GM06990 (cell line): ENCODE measurements at regions not wholly inside any gene's neighbourhood (a gene's known extent, or its start where the extent isn't known, plus 50 kb on each side); places are given as distances from the start of the nearest gene placed in this dataset.

Source experiments
- DNase-seq: peaks from one replicate; pipeline ENCODE4 v3.0.0-alpha.2; 2011; ENCODE audit not compliant: insufficient read length; ENCODE audit errors: extremely low read depth
- H3K27me3 ChIP-seq: replicated peaks from 2 replicates; pipeline ENCODE4 v1.6.0; 2011; ENCODE audit warnings: low read length; ENCODE audit not compliant: control insufficient read depth, insufficient read depth
- H3K36me3 ChIP-seq: 2 replicates; pipeline ENCODE4 v1.5.1; 2011; ENCODE audit warnings: low read length; ENCODE audit not compliant: control insufficient read depth, insufficient read depth
- H3K4me3 ChIP-seq: replicated peaks from 2 replicates; pipeline ENCODE4 v1.5.1; 2011; ENCODE audit warnings: low read depth, mild to moderate bottlenecking, control low read depth, low read length
- CTCF ChIP-seq: IDR thresholded peaks from 2 replicates; pipeline ENCODE4 v1.5.1; 2011; ENCODE audit warnings: low read length, control low read depth, mild to moderate bottlenecking, inconsistent platforms; ENCODE audit not compliant: insufficient read depth, poor library complexity, severe bottlenecking

- Histone ChIP-seq H3K27me3 (no peaks in the 10 kb centered on the region), H3K36me3 (no peaks in the 10 kb centered on the region), H3K4me3 (no peak overlapping the region)
- TF ChIP-seq CTCF, result no peak
- no peak for DNase-seq
These were observed 375.5 kb upstream of the SLITRK5 start for GRCh38 chr13:87295636-87296035.

GRCh38 chr13:87302034-87302433 lies 369.1 kb upstream of the SLITRK5 start:
- no peak for TF ChIP-seq CTCF
- H3K27me3 ChIP-seq, result no peaks in the 10 kb centered on the region
- no peaks in the 10 kb centered on the region for H3K36me3 ChIP-seq
- H3K4me3 ChIP-seq, result no peak overlapping the region
- DNase-seq, result no peak

- no peak for DNase-seq
- H3K4me3 ChIP-seq, result no peak overlapping the region
- H3K36me3 ChIP-seq, result no peaks in the 10 kb centered on the region
- no peak for TF ChIP-seq CTCF
- no peaks in the 10 kb centered on the region for H3K27me3 ChIP-seq
These were observed 368.2 kb upstream of the SLITRK5 start for GRCh38 chr13:87302931-87303330.

- H3K4me3 ChIP-seq, result no peak overlapping the region
- TF ChIP-seq CTCF, result no peak
- no peaks in the 10 kb centered on the region for H3K27me3 ChIP-seq
- no peak for DNase-seq
- H3K36me3 ChIP-seq, result no peaks in the 10 kb centered on the region
These were observed 360.0 kb upstream of the SLITRK5 start for GRCh38 chr13:87311165-87311564.

GRCh38 chr13:87314822-87315221 lies 356.3 kb upstream of the SLITRK5 start:
- DNase-seq, result no peak
- no peak overlapping the region for H3K4me3 ChIP-seq
- no peaks in the 10 kb centered on the region for H3K27me3 ChIP-seq
- H3K36me3 ChIP-seq, result no peaks in the 10 kb centered on the region
- TF ChIP-seq CTCF, result no peak

DNA sequence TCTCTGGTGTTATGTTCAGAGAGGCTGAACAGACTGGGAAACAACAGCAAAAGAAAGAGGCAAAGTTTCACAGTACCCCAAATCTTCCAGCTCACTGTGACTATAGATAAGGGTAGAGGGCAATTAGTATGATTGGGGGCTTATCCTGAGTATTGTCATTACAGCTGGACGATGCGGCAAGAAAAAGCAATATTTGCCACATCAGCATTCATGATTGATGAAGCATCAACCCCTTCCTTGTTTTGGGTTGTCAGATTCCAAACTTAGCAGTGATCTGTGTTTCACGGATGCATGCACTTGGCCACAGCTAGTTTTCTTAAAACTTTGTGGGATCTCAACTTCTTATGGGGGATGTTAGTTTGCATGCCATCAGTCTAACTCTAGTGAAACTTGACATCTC lies 348.8 kb upstream of the SLITRK5 start:
- H3K36me3 ChIP-seq, result no peaks in the 10 kb centered on the region
- no peak for TF ChIP-seq CTCF
- no peaks in the 10 kb centered on the region for H3K27me3 ChIP-seq
- no peak overlapping the region for H3K4me3 ChIP-seq
- no peak for DNase-seq
